ENCODE measurements at regions not wholly inside any gene's neighbourhood (a gene's known extent, or its start where the extent isn't known, plus 50 kb on each side); places are given as distances from the start of the nearest gene placed in this dataset.

DNA sequence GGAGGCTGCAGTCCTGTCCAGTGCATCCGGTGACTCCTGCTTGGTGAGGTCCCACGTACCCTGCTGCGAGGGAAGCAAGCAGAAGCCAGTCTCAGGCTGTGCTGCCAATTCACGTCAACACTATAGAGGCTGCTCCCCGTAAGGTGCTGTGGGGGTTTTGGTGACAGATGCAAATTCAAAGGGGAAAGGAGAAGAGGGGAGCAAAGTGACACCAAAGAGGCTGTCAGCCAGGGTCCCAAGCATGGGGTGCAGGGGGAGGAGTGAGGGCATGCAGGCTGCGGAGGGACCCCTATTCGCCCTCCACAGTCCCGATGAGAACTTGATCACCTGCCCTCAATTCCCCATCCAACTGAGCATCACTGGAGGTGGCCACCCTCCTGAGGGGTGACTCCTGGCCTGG, 179.4 kb upstream of the HS6ST1 start:
- DNase-seq: no peak

GRCh38 chr2:128498589-128498988, 179.9 kb upstream of the HS6ST1 start:
- DNase-seq: no peak

- no peak for DNase-seq
These were observed 180.9 kb upstream of the HS6ST1 start for GRCh38 chr2:128499367-128500137.

GRCh38 chr2:128500138-128500800, 181.6 kb upstream of the HS6ST1 start:
- DNase-seq: peak; percentile 69

DNA sequence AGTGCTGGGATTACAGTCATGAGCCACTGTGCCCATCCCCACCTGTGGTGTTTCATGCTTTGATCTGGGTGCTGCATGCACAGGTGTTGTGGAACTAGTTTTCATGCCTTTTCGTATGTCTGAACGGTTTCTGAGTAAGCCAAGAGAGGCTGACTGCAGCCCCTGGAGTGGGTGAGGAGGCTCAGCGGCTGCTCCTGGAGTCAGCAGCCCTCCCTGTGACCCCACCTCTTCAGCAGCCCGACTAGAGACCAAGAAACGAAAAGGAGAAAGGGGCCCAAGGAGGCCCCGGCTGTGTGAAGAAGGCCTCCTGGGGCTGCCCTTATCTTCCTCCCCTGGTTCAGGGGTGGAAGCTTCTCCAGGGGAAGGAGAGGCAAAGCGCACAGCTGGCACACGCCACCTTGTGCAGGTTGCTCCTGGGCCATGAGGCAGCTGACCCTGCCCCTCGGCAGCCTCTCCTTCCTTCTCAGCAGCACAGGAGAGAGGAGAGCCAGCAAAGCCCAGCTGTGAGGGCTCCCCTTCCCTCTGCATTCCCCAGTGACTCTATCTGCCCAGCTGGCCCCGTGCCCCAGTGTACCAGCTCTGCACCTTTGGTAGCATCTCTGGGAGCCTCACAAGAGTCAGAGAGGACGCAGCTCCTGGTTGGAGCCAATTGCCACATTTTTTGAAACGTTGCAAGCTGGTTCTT, 182.5 kb upstream of the HS6ST1 start:
- DNase-seq: no peak

DNA sequence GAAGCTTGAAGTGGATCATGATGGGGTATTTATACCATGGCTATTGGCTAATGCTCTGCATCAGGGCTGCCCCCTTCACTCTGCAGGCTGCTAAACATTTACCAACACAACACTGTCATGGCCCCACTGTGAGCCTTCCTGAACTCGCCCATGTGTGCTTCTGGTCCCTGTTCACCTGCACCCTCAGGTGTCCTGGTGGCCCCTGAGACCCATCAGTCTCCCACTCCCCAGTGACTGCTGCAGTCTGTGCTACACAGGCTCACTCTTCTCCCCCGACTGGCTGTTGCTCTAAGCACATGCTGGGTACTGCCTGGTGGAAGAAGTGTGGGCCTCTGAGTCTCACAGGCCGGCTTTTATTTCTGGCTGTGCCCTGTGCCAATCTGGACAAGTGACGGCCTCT, 183.0 kb upstream of the HS6ST1 start:
- no peak for DNase-seq

GRCh38 chr2:128502200-128502599, 183.5 kb upstream of the HS6ST1 start:
- DNase-seq: no peak

DNA sequence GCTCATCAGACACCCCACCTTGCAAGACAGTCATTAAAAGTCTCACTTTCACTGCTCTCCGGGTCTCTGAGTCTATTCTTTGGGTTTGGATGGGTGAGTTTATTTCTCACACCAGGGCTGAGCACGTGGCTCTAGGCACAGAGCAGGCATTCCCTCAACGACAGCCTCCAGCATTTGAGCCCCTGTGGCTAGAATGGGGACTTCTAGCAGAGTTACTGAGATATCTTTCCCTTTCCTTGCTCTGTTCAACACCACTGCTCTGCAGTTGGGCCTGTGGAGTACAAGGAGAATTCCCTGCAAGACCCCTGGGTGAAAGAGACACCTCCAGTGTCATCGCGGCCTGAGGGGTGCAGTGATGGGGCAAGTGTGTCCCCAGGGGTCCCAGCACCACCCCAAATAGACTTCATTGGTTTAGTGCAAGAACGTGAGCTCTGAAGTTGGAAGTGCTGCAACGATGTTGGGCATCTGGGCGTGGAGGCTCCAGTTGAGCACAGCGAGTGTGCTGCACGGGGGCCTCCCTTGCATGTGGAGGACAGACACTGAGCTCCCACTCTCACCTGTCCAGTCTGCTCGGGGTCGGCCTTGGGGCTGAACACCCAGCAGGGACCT, 184.1 kb upstream of the HS6ST1 start:
- no peak for DNase-seq

GRCh38 chr2:128503399-128504245, 185.0 kb upstream of the HS6ST1 start:
- DNase-seq: no peak

- no peak for DNase-seq
These were observed 185.8 kb upstream of the HS6ST1 start for GRCh38 chr2:128504246-128505149.

GRCh38 chr2:128505150-128505490, 186.5 kb upstream of the HS6ST1 start:
- no peak for DNase-seq

DNA sequence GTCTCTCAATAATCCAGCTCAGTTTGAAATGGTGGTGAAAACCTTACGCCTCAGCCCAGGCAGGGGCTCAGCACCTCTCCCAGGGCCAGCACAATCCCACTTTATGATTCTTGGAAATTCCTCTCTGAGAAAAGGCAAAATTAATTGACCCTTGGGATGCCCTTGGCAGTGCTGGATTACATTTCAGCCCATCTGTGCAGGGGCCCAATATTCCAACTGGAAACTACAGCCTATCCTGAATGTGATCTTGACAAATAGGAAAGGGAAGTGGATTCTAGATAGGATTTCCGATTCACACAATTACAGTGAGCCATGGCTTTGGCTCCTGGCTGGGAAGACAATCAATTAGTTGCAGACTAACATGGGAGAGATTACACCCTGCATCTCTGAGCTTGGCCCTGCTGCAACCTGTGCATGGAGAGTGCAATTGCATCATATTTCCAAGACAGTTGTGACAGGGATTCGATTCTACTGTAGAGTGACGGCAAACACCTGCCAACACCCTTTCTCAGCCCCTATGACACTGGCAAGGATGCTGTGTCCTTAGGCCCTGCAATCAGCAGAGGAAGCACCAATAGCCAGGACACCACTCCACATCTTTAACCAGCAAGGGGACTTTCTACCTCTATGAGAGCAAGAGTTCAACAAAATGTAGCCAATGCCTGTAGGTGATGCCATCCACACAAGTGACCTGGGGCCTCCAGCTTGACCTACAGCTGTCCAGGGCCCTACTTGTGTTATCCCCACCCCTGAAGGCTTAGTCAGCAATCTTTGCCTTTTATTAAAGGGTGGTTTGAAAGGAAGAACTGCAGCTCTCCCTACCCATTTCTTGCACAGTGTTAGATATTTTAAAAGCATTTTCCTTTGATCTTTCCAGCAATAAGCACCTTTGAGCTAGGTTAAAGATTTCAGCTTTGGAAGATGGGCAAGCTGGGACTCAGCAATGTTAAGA, 187.2 kb upstream of the HS6ST1 start:
- no peak for DNase-seq

DNA sequence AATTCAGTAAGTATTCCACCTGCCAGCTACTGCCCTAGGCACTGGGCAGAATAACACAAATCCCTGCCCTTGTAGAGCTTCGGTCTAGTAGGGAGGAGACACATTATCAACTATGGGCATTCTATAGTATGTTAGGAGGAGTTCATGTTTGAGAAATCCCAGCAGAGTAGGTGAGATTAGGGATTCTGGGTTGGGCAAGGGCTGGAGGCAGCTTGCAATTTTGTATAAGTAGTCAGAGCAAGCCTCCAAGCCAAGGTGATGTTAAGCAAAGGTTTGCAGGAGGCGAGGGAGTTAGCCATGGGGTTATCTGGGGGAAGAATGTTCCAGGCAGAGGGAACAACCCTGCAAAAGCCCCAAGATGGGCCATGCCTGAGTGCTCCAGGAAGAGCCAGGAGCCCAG, 187.9 kb upstream of the HS6ST1 start:
- DNase-seq: no peak

DNA sequence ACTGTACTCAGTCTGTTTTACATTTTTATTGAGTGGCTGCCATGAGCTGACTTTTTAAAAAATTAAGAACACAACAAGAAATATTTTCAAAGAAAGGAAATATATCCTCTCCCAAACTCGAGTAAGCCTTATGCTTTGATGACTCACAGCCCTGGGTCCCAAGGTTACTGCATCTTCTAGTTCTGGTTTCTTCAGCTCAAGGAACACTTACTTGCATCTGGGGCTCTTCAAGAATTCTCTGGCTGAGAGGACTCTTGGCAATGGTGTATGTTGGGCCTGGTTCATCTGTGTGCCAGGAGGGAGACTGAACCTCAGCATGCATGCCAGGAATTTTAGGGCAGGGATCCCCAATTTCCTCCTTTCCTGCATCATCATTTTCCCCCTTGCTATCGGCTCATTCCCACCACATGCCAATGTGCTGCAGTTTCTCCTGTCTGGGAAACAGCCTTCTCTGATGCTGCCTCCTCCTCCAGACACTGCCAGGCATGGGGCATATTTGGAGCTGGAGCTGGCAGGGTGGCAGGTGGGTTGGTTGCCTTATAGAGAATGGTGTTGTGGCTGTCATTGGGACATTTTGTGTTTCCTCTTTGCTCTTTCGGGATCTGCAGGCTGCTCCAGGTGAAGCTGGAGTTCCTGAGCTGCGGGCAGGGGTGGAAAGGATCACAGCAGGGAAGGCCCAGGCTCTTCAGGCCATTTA, 192.2 kb upstream of the HS6ST1 start:
- peak; percentile 58 for DNase-seq

DNA sequence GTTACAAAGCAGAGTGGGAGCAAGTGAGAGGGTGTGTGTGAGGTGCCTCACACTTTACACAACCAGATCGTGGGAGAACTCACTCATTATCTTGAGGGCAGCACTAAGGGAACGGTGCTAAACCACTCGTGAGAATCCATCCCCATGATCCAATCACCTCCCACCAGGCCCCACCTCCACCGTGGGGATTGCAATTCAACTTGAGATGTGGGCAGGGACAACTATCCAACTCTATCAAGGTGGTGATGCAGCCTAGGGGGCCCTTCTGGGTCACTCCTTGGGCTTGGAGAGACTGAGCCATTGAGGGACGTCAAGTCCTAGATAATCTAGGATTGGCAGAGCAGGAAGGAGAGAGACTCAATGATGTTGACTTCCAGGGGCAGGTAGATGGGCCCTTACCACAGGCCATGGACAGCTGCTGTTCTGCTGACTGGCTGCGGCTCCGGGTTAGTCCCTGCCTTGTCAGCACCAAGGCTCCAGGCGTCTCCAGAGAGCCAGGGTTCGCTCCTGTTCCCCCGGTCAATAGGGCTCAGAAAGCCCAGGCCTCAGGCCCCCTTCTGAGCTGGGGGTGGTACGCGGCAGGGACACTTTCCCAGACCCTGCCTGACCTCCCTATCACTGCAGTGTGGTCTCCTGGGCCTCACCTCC, 193.2 kb upstream of the HS6ST1 start:
- DNase-seq: no peak

DNA sequence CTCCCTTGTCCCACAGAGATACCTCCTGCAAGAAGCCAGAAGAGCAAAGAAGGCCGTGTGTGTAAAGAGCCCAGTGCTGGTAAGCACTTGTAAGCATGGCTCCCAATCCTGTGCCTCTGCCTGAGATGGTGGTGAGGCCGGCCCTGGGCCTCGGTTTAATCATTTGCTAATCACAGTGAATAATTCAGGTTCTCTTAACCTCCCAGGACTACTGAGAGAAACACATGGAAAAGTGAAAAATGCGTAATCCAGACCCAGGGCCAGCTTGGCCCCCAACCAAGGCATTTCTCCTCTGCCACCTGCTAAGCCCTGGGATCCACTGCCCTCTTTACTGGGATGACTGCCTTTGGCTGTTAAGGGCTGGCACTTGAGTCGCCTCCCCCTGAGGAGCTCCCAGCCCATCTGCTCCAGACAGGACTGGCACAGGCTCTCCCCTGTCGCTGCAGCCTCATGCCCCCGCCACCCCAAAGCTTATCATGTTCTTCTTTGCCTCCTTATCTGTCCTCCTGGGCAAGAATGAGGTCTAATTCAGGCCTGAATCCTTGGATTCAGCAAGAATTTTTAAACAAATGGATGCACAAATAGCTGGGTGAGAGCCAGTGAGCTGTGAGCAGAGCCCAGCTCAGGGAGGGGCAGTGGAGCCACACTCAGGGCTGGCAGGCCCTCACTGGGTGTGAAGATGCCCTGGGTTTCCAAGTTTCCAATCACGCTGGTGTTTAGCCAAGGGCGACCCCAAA, 193.9 kb upstream of the HS6ST1 start:
- no peak for DNase-seq

- no peak for DNase-seq
These were observed 194.7 kb upstream of the HS6ST1 start for GRCh38 chr2:128513116-128513960.

GRCh38 chr2:128513961-128514283, 195.3 kb upstream of the HS6ST1 start:
- DNase-seq: no peak
